Muscle of leg (tissue), 3 donors: ENCODE measurements at regions not wholly inside any gene's neighbourhood (a gene's known extent, or its start where the extent isn't known, plus 50 kb on each side); places are given as distances from the start of the nearest gene placed in this dataset.
"Not testable (repeated sequence)": the region's sequence is repeated elsewhere in the genome, so short reads cannot be mapped to it uniquely, and the experiment has no call there.

ENCODE experiments used
- DNase-seq: peaks from one replicate; pipeline ENCODE4 v3.0.0; 2013
- H3K27ac ChIP-seq: one replicate; pipeline ENCODE4 v1.5.1; 2013; ENCODE audit warnings: mild to moderate bottlenecking, low read length, control low read depth
- H3K27me3 ChIP-seq: one replicate; pipeline ENCODE4 v1.6.1; 2013; ENCODE audit warnings: low read length; ENCODE audit not compliant: control insufficient read depth, insufficient read depth
- H3K36me3 ChIP-seq: one replicate; pipeline ENCODE4 v1.6.1; 2013; ENCODE audit warnings: low read length; ENCODE audit not compliant: control insufficient read depth, insufficient read depth
- H3K4me1 ChIP-seq: one replicate; pipeline ENCODE4 v1.6.1; 2013; ENCODE audit warnings: low read length; ENCODE audit not compliant: control insufficient read depth, insufficient read depth
- H3K4me3 ChIP-seq: one replicate; pipeline ENCODE4 v1.5.1; 2013; ENCODE audit warnings: low read length, control low read depth
- H3K9me3 ChIP-seq: replicated peaks from 2 replicates; pipeline ENCODE4 v1.6.1; 2013; ENCODE audit warnings: low read depth, low read length; ENCODE audit not compliant: control insufficient read depth
- WGBS: methylation state at CpG from one replicate; pipeline ENCODE4 v1.1.5; 2013; ENCODE audit warnings: missing lambda C conversion rate; ENCODE audit not compliant: insufficient coverage; 5-methylcytosine and 5-hydroxymethylcytosine counted together

- Histone ChIP-seq H3K36me3 (no peaks in the 10 kb centered on the region), H3K27me3 (no peaks in the 10 kb centered on the region), H3K27ac (no peak overlapping the region), H3K9me3 (no peaks in the 10 kb centered on the region), H3K4me3 (no peak overlapping the region), H3K4me1 (no peaks in the 10 kb centered on the region)
- no CpG with 5 or more reads among the region's 2 CpGs for WGBS
- DNase-seq: no peak
Observed at GRCh38 chr13:55007681-55008080, 1979.1 kb downstream of the OLFM4 start.

GRCh38 chr13:55013051-55013450 is 1984.4 kb downstream of the OLFM4 start:
- Histone ChIP-seq H3K4me3 (no peak overlapping the region), H3K4me1 (no peaks in the 10 kb centered on the region), H3K27me3 (no peaks in the 10 kb centered on the region), H3K36me3 (no peaks in the 10 kb centered on the region), H3K27ac (no peak overlapping the region), H3K9me3 (no peaks in the 10 kb centered on the region)
- WGBS: no CpG with 5 or more reads among the region's 4 CpGs
- DNase-seq: no peak

- Histone ChIP-seq H3K36me3 (no peaks in the 10 kb centered on the region), H3K4me1 (no peaks in the 10 kb centered on the region), H3K4me3 (no peak overlapping the region), H3K27me3 (no peaks in the 10 kb centered on the region), H3K9me3 (peaks cover 5% of the 10 kb centered on the region), H3K27ac (no peak overlapping the region)
- WGBS: no CpG with 5 or more reads among the region's 2 CpGs
- DNase-seq: no peak
Observed at GRCh38 chr13:55029280-55029679, 2000.7 kb downstream of the OLFM4 start.

- no peak overlapping the region for H3K4me3 ChIP-seq
- no peaks in the 10 kb centered on the region for H3K27me3 ChIP-seq
- no peaks in the 10 kb centered on the region for H3K36me3 ChIP-seq
- WGBS: no CpG with 5 or more reads among the region's 1 CpG
- DNase-seq: no peak
- H3K9me3 ChIP-seq: no peaks in the 10 kb centered on the region
- no peak overlapping the region for H3K27ac ChIP-seq
- H3K4me1 ChIP-seq: no peaks in the 10 kb centered on the region
Observed at GRCh38 chr13:55038230-55038629, 2009.6 kb downstream of the OLFM4 start.

GRCh38 chr13:55053891-55054550 is 2025.4 kb downstream of the OLFM4 start:
- WGBS: 91% methylated on average over 22 of the region's 24 CpGs
- not testable (repeated sequence) for H3K4me1 ChIP-seq, DNase-seq, H3K4me3 ChIP-seq, H3K27me3 ChIP-seq, H3K27ac ChIP-seq, H3K9me3 ChIP-seq, H3K36me3 ChIP-seq

GRCh38 chr13:55055666-55056065 is 2027.1 kb downstream of the OLFM4 start:
- not testable (repeated sequence) for H3K27ac ChIP-seq, H3K36me3 ChIP-seq, H3K4me3 ChIP-seq, H3K4me1 ChIP-seq, H3K9me3 ChIP-seq, H3K27me3 ChIP-seq, DNase-seq
- no CpG with 5 or more reads among the region's 3 CpGs for WGBS

GRCh38 chr13:55062662-55063061 is 2034.0 kb downstream of the OLFM4 start:
- H3K4me3 ChIP-seq: no peak overlapping the region
- no peaks in the 10 kb centered on the region for H3K9me3 ChIP-seq
- no peak for DNase-seq
- H3K27me3 ChIP-seq: no peaks in the 10 kb centered on the region
- no peaks in the 10 kb centered on the region for H3K36me3 ChIP-seq
- H3K4me1 ChIP-seq: no peaks in the 10 kb centered on the region
- WGBS: 87% methylated on average over 5 of the region's 7 CpGs
- no peak overlapping the region for H3K27ac ChIP-seq

GRCh38 chr13:55067946-55068345 is 2039.3 kb downstream of the OLFM4 start:
- DNase-seq: peak; percentile 65
- H3K27me3 ChIP-seq: no peaks in the 10 kb centered on the region
- H3K9me3 ChIP-seq: no peaks in the 10 kb centered on the region
- no CpG with 5 or more reads among the region's 1 CpG for WGBS
- H3K36me3 ChIP-seq: no peaks in the 10 kb centered on the region
- no peak overlapping the region for H3K27ac ChIP-seq
- H3K4me1 ChIP-seq: no peaks in the 10 kb centered on the region
- H3K4me3 ChIP-seq: no peak overlapping the region

GRCh38 chr13:55069746-55070145 is 2041.1 kb downstream of the OLFM4 start:
- peak; percentile 1 for DNase-seq
- H3K4me3 ChIP-seq: no peak overlapping the region
- WGBS: no CpG with 5 or more reads among the region's 1 CpG
- H3K36me3 ChIP-seq: no peaks in the 10 kb centered on the region
- no peaks in the 10 kb centered on the region for H3K4me1 ChIP-seq
- no peak overlapping the region for H3K27ac ChIP-seq
- H3K9me3 ChIP-seq: no peaks in the 10 kb centered on the region
- no peaks in the 10 kb centered on the region for H3K27me3 ChIP-seq

- no peak overlapping the region for H3K27ac ChIP-seq
- 69% methylated on average over 2 of the region's 3 CpGs for WGBS
- H3K4me1 ChIP-seq: no peaks in the 10 kb centered on the region
- H3K36me3 ChIP-seq: no peaks in the 10 kb centered on the region
- H3K4me3 ChIP-seq: no peak overlapping the region
- H3K27me3 ChIP-seq: no peaks in the 10 kb centered on the region
- H3K9me3 ChIP-seq: no peaks in the 10 kb centered on the region
- no peak for DNase-seq
Observed at GRCh38 chr13:55073000-55073399, 2044.4 kb downstream of the OLFM4 start.

GRCh38 chr13:55084630-55085029 is 2056.0 kb downstream of the OLFM4 start:
- Histone ChIP-seq H3K27ac (no peak overlapping the region), H3K4me1 (no peaks in the 10 kb centered on the region), H3K36me3 (no peaks in the 10 kb centered on the region), H3K27me3 (no peaks in the 10 kb centered on the region), H3K9me3 (no peaks in the 10 kb centered on the region), H3K4me3 (no peak overlapping the region)
- DNase-seq: no peak
- no CpG with 5 or more reads among the region's 5 CpGs for WGBS
